SK-N-SH (cell line): ENCODE measurements at regions not wholly inside any gene's neighbourhood (a gene's known extent, or its start where the extent isn't known, plus 50 kb on each side); places are given as distances from the start of the nearest gene placed in this dataset.
"Not testable (repeated sequence)": the region's sequence is repeated elsewhere in the genome, so short reads cannot be mapped to it uniquely, and the experiment has no call there.

ENCODE experiments used
- CTCF ChIA-PET: fragments of 300-600, 350-600 bp; formaldehyde crosslinking; extraction: SDS; loops from one replicate; lab custom pipeline; 2021; lab: Yijun Ruan, JAX
- POLR2A ChIA-PET: fragments of 350-600 bp; sonication (Branson Sonifier 250); formaldehyde crosslinking; extraction: SDS; loops from one replicate; lab custom pipeline; 2020; ENCODE audit warnings: antibody characterized with exemption, inconsistent platforms; lab: Yijun Ruan, JAX
- DNase-seq: peaks from one replicate; pipeline ENCODE4 v3.0.0; 2012
- H2AFZ ChIP-seq: fragments of 200-600 bp; sonication (generic); 2 replicates; pipeline ENCODE4 v1.8.1; 2016; ENCODE audit warnings: antibody characterized with exemption, mild to moderate bottlenecking, low read depth
- H3F3A ChIP-seq: fragments of 200-600 bp; sonication (generic); replicated peaks from 2 replicates; pipeline ENCODE3; 2016; ENCODE audit warnings: antibody characterized with exemption, mild to moderate bottlenecking; ENCODE audit not compliant: insufficient read depth
- H3K27ac ChIP-seq, 2 experiments: fragments of 200-500 bp in 1 of 2; fragments of 200-600 bp in 1 of 2; sonication (Bioruptor generic) in 1 of 2; sonication (generic), shearing (Covaris generic) in 1 of 2; 2 replicates each; pipeline versions ENCODE4 v1.5.1 to v1.6.1; 2014 to 2016; ENCODE audit warnings: low read depth in 2 of 2, inconsistent platforms in 1 of 2, low read length in 1 of 2, mild to moderate bottlenecking in 1 of 2, mixed read lengths in 1 of 2
- H3K27me3 ChIP-seq: fragments of 200-600 bp; sonication (generic), shearing (Covaris generic); 2 replicates; pipeline ENCODE4 v1.6.1; 2016; ENCODE audit warnings: mixed run types; ENCODE audit not compliant: insufficient read depth
- H3K36me3 ChIP-seq, 2 experiments: fragments of 200-500 bp in 1 of 2; fragments of 200-600 bp in 1 of 2; sonication (Bioruptor generic) in 1 of 2; sonication (generic) in 1 of 2; replicated peaks in 1 of 2; 2 replicates each; pipeline versions ENCODE3 to v1.5.1; 2014 to 2016; ENCODE audit warnings: low read length in 1 of 2, mild to moderate bottlenecking in 1 of 2; ENCODE audit not compliant: insufficient read depth in 2 of 2, control insufficient read depth in 1 of 2
- H3K4me1 ChIP-seq, 2 experiments: fragments of 200-500 bp in 1 of 2; fragments of 200-600 bp in 1 of 2; sonication (Bioruptor generic) in 1 of 2; sonication (generic), shearing (Covaris generic) in 1 of 2; 2 replicates each; pipeline versions ENCODE4 v1.5.1 to v1.6.1; 2014 to 2016; ENCODE audit warnings: low read depth in 1 of 2, low read length in 1 of 2, mixed run types in 1 of 2; ENCODE audit not compliant: insufficient read depth in 2 of 2, control insufficient read depth in 1 of 2
- H3K4me2 ChIP-seq: fragments of 200-600 bp; sonication (generic), shearing (Covaris generic); 2 replicates; pipeline ENCODE4 v1.6.1; 2017; ENCODE audit warnings: mixed run types
- H3K4me3 ChIP-seq, 2 experiments: fragments of 200-500 bp in 1 of 2; fragments of 200-600 bp in 1 of 2; sonication (Bioruptor generic) in 1 of 2; sonication (generic), shearing (Covaris generic) in 1 of 2; 2 replicates each; pipeline versions ENCODE4 v1.5.1 to v1.8.1; 2014 to 2016; ENCODE audit warnings: low read depth in 2 of 2, inconsistent platforms in 1 of 2, low read length in 1 of 2, mild to moderate bottlenecking in 1 of 2, mixed read lengths in 1 of 2, moderate library complexity in 1 of 2
- H3K79me2 ChIP-seq: fragments of 200-600 bp; sonication (generic); 2 replicates; pipeline ENCODE4 v1.8.1; 2017; ENCODE audit warnings: mild to moderate bottlenecking; ENCODE audit not compliant: insufficient read depth
- H3K9ac ChIP-seq: fragments of 200-600 bp; sonication (generic); 2 replicates; pipeline ENCODE4 v1.6.1; 2017; ENCODE audit warnings: mixed run types
- H3K9me2 ChIP-seq: fragments of 200-600 bp; sonication (generic); 2 replicates; pipeline ENCODE4 v1.6.1; 2017; ENCODE audit warnings: mixed run types
- H3K9me3 ChIP-seq: fragments of 200-600 bp; sonication (generic); 2 replicates; pipeline ENCODE4 v1.6.1; 2017; ENCODE audit warnings: mixed run types, mild to moderate bottlenecking, moderate library complexity
- H4K20me1 ChIP-seq: fragments of 200-600 bp; sonication (generic); 2 replicates; pipeline ENCODE4 v1.6.1; 2017; ENCODE audit warnings: mild to moderate bottlenecking, mixed run types; ENCODE audit not compliant: insufficient read depth
- CTCF ChIP-seq: fragments of 200-600 bp; sonication (generic); IDR thresholded peaks from 2 replicates; pipeline ENCODE4 v1.6.1; 2017; ENCODE audit warnings: antibody characterized with exemption, mild to moderate bottlenecking, moderate library complexity
- ELF1 ChIP-seq: IDR thresholded peaks from 2 replicates; pipeline ENCODE4 v1.4.0; 2012
- FOSL2 ChIP-seq: IDR thresholded peaks from 2 replicates; pipeline ENCODE4 v1.4.0; 2012; ENCODE audit warnings: low read depth, mild to moderate bottlenecking, moderate library complexity, borderline replicate concordance
- GABPA ChIP-seq: IDR thresholded peaks from 2 replicates; pipeline ENCODE4 v1.4.0; 2012; ENCODE audit warnings: low read depth, mild to moderate bottlenecking
- GATA2 ChIP-seq: sonication (generic); formaldehyde crosslinking; IDR thresholded peaks from 2 replicates; pipeline ENCODE4 v1.5.0; 2020; ENCODE audit warnings: mild to moderate bottlenecking, missing genetic modification reagents
- IRF3 ChIP-seq: fragments of 150-350 bp; IDR thresholded peaks from 2 replicates; pipeline ENCODE4 v1.6.1; 2016; ENCODE audit warnings: mild to moderate bottlenecking, low read depth, low read length
- JUND ChIP-seq: IDR thresholded peaks from 2 replicates; pipeline ENCODE4 v1.4.0; 2012
- MEF2A ChIP-seq: IDR thresholded peaks from 2 replicates; pipeline ENCODE4 v1.4.0; 2012; ENCODE audit warnings: low read depth, borderline replicate concordance
- PBX3 ChIP-seq: IDR thresholded peaks from 2 replicates; pipeline ENCODE4; 2012
- POLR2AphosphoS5 ChIP-seq: IDR thresholded peaks from 2 replicates; pipeline ENCODE4 v1.6.1; 2012; ENCODE audit warnings: low read depth, low read length
- REST ChIP-seq: IDR thresholded peaks from 2 replicates; pipeline ENCODE4 v1.6.1; 2012; ENCODE audit warnings: mild to moderate bottlenecking, low read depth, low read length, moderate library complexity
- RFX5 ChIP-seq: IDR thresholded peaks from 2 replicates; pipeline ENCODE4 v1.6.1; 2012; ENCODE audit warnings: mild to moderate bottlenecking, improper control_type of control experiment, low read length
- SIN3A ChIP-seq: IDR thresholded peaks from 2 replicates; pipeline ENCODE4 v1.6.1; 2012; ENCODE audit warnings: low read depth, mild to moderate bottlenecking, low read length, moderate library complexity, borderline replicate concordance
- SMC3 ChIP-seq: IDR thresholded peaks from 2 replicates; pipeline ENCODE4 v1.6.1; 2012; ENCODE audit warnings: low read depth, low read length, improper control_type of control experiment
- TEAD4 ChIP-seq: IDR thresholded peaks from 2 replicates; pipeline ENCODE4 v1.4.0; 2012; ENCODE audit warnings: mild to moderate bottlenecking, borderline replicate concordance; ENCODE audit not compliant: insufficient read depth
- YY1 ChIP-seq: IDR thresholded peaks from 2 replicates; pipeline ENCODE4 v1.4.0; 2012; ENCODE audit warnings: low read depth, mild to moderate bottlenecking
- WGBS: methylation state at CpG from one replicate; pipeline ENCODE4 v1.1.6; 2017; ENCODE audit warnings: low lambda C conversion rate; 5-methylcytosine and 5-hydroxymethylcytosine counted together

- H3K9me3 ChIP-seq, result no peaks in the 10 kb centered on the region
- 5% methylated on average over 1 of the region's 1 CpG for WGBS
- no peaks in the 10 kb centered on the region for H3K79me2 ChIP-seq
- H3K9me2 ChIP-seq, result no peaks in the 10 kb centered on the region
- no peaks in the 10 kb centered on the region for H3K36me3 ChIP-seq
- no peak overlapping the region for H3K4me3 ChIP-seq
- H2AFZ ChIP-seq, result no peak overlapping the region
- no peaks in the 10 kb centered on the region for H3F3A ChIP-seq
- no peaks in the 10 kb centered on the region for H3K4me1 ChIP-seq
- H3K4me2 ChIP-seq, result no peak overlapping the region
- H3K27me3 ChIP-seq, result peaks cover 25% of the 10 kb centered on the region; the same call in 1 of the 2 replicates
- DNase-seq, result no peak
- CTCF ChIA-PET, result no interaction called here
- POLR2A ChIA-PET, result no interaction called here
- H3K27ac ChIP-seq, result no peak overlapping the region
- no peaks in the 10 kb centered on the region for H4K20me1 ChIP-seq
- TF ChIP-seq FOSL2 (no peak), PBX3 (no peak), IRF3 (no peak), MEF2A (no peak), GATA2 (no peak), POLR2AphosphoS5 (no peak), SMC3 (no peak), RFX5 (no peak), REST (no peak), CTCF (no peak), GABPA (no peak), JUND (no peak), TEAD4 (no peak), SIN3A (no peak), YY1 (no peak), ELF1 (no peak)
- no peak overlapping the region for H3K9ac ChIP-seq
Measured at GRCh38 chr5:39616131-39616530, 191.4 kb upstream of the DAB2 start.

GRCh38 chr5:39611076-39611475 lies 186.3 kb upstream of the DAB2 start:
- H3K9me3 ChIP-seq, H3F3A ChIP-seq, H2AFZ ChIP-seq, H3K27ac ChIP-seq, H3K4me2 ChIP-seq, H3K9ac ChIP-seq, H3K9me2 ChIP-seq, H3K36me3 ChIP-seq, H3K4me3 ChIP-seq, H4K20me1 ChIP-seq, H3K79me2 ChIP-seq, H3K27me3 ChIP-seq, POLR2A ChIA-PET, H3K4me1 ChIP-seq, CTCF ChIA-PET, DNase-seq: not testable (repeated sequence)
- WGBS, result 23% methylated on average over 11 of the region's 11 CpGs
